GM18873 (cell line): ENCODE measurements at regions not wholly inside any gene's neighbourhood (a gene's known extent, or its start where the extent isn't known, plus 50 kb on each side); places are given as distances from the start of the nearest gene placed in this dataset.

Experiments
- ATAC-seq: cut with Tn5 transposase; IDR thresholded peaks from one replicate; pipeline ENCODE4 v1.9.1; 2021; ENCODE audit warnings: mild to moderate bottlenecking, moderate library complexity, moderate number of reproducible peaks; ENCODE audit not compliant: unreplicated experiment, low FRiP score

GRCh38 chr13:52975969-52976368, 52.6 kb upstream of the OLFM4 start:
- ATAC-seq = no peak

- ATAC-seq = no peak
Measured at GRCh38 chr13:52975161-52975560, 53.5 kb upstream of the OLFM4 start.

- ATAC-seq = no peak
Measured at GRCh38 chr13:52974711-52975110, 53.9 kb upstream of the OLFM4 start.

GRCh38 chr13:52969373-52969772, 59.2 kb upstream of the OLFM4 start:
- ATAC-seq = no peak

GRCh38 chr13:52968074-52968700, 60.4 kb upstream of the OLFM4 start:
- ATAC-seq = peak; percentile 96

GRCh38 chr13:52961987-52962386, 66.6 kb upstream of the OLFM4 start:
- ATAC-seq = no peak

GRCh38 chr13:52961256-52961910, 67.2 kb upstream of the OLFM4 start:
- no peak for ATAC-seq

- no peak for ATAC-seq
Measured at GRCh38 chr13:52955472-52955874, 73.1 kb upstream of the OLFM4 start.

- ATAC-seq = no peak
Measured at GRCh38 chr13:52954838-52955237, 73.8 kb upstream of the OLFM4 start.

- no peak for ATAC-seq
Measured at GRCh38 chr13:52950436-52950956, 78.1 kb upstream of the OLFM4 start.

- no peak for ATAC-seq
Measured at GRCh38 chr13:52949742-52950141, 78.9 kb upstream of the OLFM4 start.

- ATAC-seq = no peak
Measured at GRCh38 chr13:52949044-52949443, 79.6 kb upstream of the OLFM4 start.

- ATAC-seq = no peak
Measured at GRCh38 chr13:52947921-52948373, 80.7 kb upstream of the OLFM4 start.

GRCh38 chr13:52945348-52945747, 83.3 kb upstream of the OLFM4 start:
- ATAC-seq = no peak

GRCh38 chr13:52944697-52945096, 83.9 kb upstream of the OLFM4 start:
- ATAC-seq = no peak

GRCh38 chr13:52938065-52938464, 89.6 kb upstream of the PCDH8 start:
- no peak for ATAC-seq

GRCh38 chr13:52936806-52937205, 88.4 kb upstream of the PCDH8 start:
- no peak for ATAC-seq

- ATAC-seq = no peak
Measured at GRCh38 chr13:52934258-52934657, 85.8 kb upstream of the PCDH8 start.

- ATAC-seq = no peak
Measured at GRCh38 chr13:52933547-52934210, 85.2 kb upstream of the PCDH8 start.

GRCh38 chr13:52933099-52933498, 84.7 kb upstream of the PCDH8 start:
- no peak for ATAC-seq

GRCh38 chr13:52932649-52933048, 84.2 kb upstream of the PCDH8 start:
- ATAC-seq = no peak
